ENCODE measurements at regions not wholly inside any gene's neighbourhood (a gene's known extent, or its start where the extent isn't known, plus 50 kb on each side); places are given as distances from the start of the nearest gene placed in this dataset.

GRCh38 chr7:153022475-153023193, 263.1 kb downstream of the ACTR3B start:
- POLR2A ChIA-PET: interaction anchor here (0.7 kb wide), 1 partner anchor 1122 kb away, joined by 3 read pairs; no protein-coding TSS in a partner anchor
- Histone ChIP-seq H3K4me2 (ENCODE audit: low read length) (no peak overlapping the region), H4K20me1 (ENCODE audit: insufficient read depth, low read length) (no peaks in the 10 kb centered on the region), H3K27ac (ENCODE audit: low read depth, low read length, poor library complexity, severe bottlenecking) (no peak overlapping the region), H3K36me3 (ENCODE audit: insufficient read depth, low read length) (no peaks in the 10 kb centered on the region), H3K4me1 (ENCODE audit: insufficient read depth, low read length, poor library complexity, severe bottlenecking) (no peaks in the 10 kb centered on the region), H2AFZ (ENCODE audit: low read length) (no peak overlapping the region), H3K9me3 (ENCODE audit: low read length) (no peaks in the 10 kb centered on the region), H3K4me3 (ENCODE audit: low read depth, low read length, poor library complexity, severe bottlenecking) (no peak overlapping the region), H3K9me2 (ENCODE audit: insufficient read depth, low read length) (no peaks in the 10 kb centered on the region), H3K79me2 (ENCODE audit: insufficient read depth, low read depth, low read length) (no peaks in the 10 kb centered on the region)
- TF ChIP-seq CTCF (conservative IDR thresholded peaks at IDR 0.05; ENCODE audit: low read length): no peak
- TF ChIP-seq EZH2phosphoT487 (IDR thresholded peaks at IDR 0.05; ENCODE audit: borderline replicate concordance, low read depth, low read length): no peak
- CTCF ChIA-PET (ENCODE audit: unreplicated experiment): no interaction called here
- BruUV-seq (replicated peaks): no TSS peak
- DNase-seq (ENCODE audit: low spot score): no peak
- intact Hi-C loops (cut with micrococcal nuclease; ENCODE audit: unreplicated experiment): no loop called here

GRCh38 chr7:153023194-153023592, 263.6 kb downstream of the ACTR3B start:
- Histone ChIP-seq H3K9me3 (ENCODE audit: low read length) (no peaks in the 10 kb centered on the region), H3K9me2 (ENCODE audit: insufficient read depth, low read length) (no peaks in the 10 kb centered on the region), H3K27ac (ENCODE audit: low read depth, low read length, poor library complexity, severe bottlenecking) (no peak overlapping the region), H3K4me3 (ENCODE audit: low read depth, low read length, poor library complexity, severe bottlenecking) (no peak overlapping the region), H3K36me3 (ENCODE audit: insufficient read depth, low read length) (no peaks in the 10 kb centered on the region), H3K4me1 (ENCODE audit: insufficient read depth, low read length, poor library complexity, severe bottlenecking) (no peaks in the 10 kb centered on the region), H3K79me2 (ENCODE audit: insufficient read depth, low read depth, low read length) (no peaks in the 10 kb centered on the region), H4K20me1 (ENCODE audit: insufficient read depth, low read length) (no peaks in the 10 kb centered on the region), H3K4me2 (ENCODE audit: low read length) (no peak overlapping the region), H2AFZ (ENCODE audit: low read length) (no peak overlapping the region)
- intact Hi-C loops (cut with micrococcal nuclease; ENCODE audit: unreplicated experiment): no loop called here
- POLR2A ChIA-PET: interaction anchor here (0.7 kb wide), 1 partner anchor 1123 kb away, joined by 3 read pairs; no protein-coding TSS in a partner anchor
- no peak for TF ChIP-seq EZH2phosphoT487 (IDR thresholded peaks at IDR 0.05; ENCODE audit: borderline replicate concordance, low read depth, low read length)
- TF ChIP-seq CTCF (conservative IDR thresholded peaks at IDR 0.05; ENCODE audit: low read length): no peak
- CTCF ChIA-PET (ENCODE audit: unreplicated experiment): no interaction called here
- no peak for DNase-seq (ENCODE audit: low spot score)
- no TSS peak for BruUV-seq (replicated peaks)

- Histone ChIP-seq H2AFZ (ENCODE audit: low read length) (no peak overlapping the region), H3K9me3 (ENCODE audit: low read length) (no peaks in the 10 kb centered on the region), H4K20me1 (ENCODE audit: insufficient read depth, low read length) (no peaks in the 10 kb centered on the region), H3K4me1 (ENCODE audit: insufficient read depth, low read length, poor library complexity, severe bottlenecking) (no peaks in the 10 kb centered on the region), H3K4me2 (ENCODE audit: low read length) (no peak overlapping the region), H3K79me2 (ENCODE audit: insufficient read depth, low read depth, low read length) (no peaks in the 10 kb centered on the region), H3K27ac (ENCODE audit: low read depth, low read length, poor library complexity, severe bottlenecking) (no peak overlapping the region), H3K4me3 (ENCODE audit: low read depth, low read length, poor library complexity, severe bottlenecking) (no peak overlapping the region), H3K36me3 (ENCODE audit: insufficient read depth, low read length) (no peaks in the 10 kb centered on the region), H3K9me2 (ENCODE audit: insufficient read depth, low read length) (no peaks in the 10 kb centered on the region)
- ChIA-PET POLR2A (no interaction called here), CTCF (ENCODE audit: unreplicated experiment) (no interaction called here)
- intact Hi-C loops (cut with micrococcal nuclease; ENCODE audit: unreplicated experiment): no loop called here
- TF ChIP-seq CTCF (conservative IDR thresholded peaks at IDR 0.05; ENCODE audit: low read length) (no peak), EZH2phosphoT487 (IDR thresholded peaks at IDR 0.05; ENCODE audit: borderline replicate concordance, low read depth, low read length) (no peak)
- no peak for DNase-seq (ENCODE audit: low spot score)
- BruUV-seq (replicated peaks): no TSS peak
Measured at GRCh38 chr7:153027210-153027609, 267.7 kb downstream of the ACTR3B start.
